GM23338 (cell line): ENCODE measurements at regions not wholly inside any gene's neighbourhood (a gene's known extent, or its start where the extent isn't known, plus 50 kb on each side); places are given as distances from the start of the nearest gene placed in this dataset.

ENCODE experiments used
- ATAC-seq: fragments of 200-7000 bp; cut with Tn5 transposase; 3 replicates; pipeline ENCODE4 v1.9.1; 2020
- DNase-seq: peaks from one replicate; pipeline ENCODE4 v3.0.0-alpha.2; 2015; ENCODE audit warnings: low spot score
- H2AFZ ChIP-seq: fragments of 200-600 bp; sonication (generic); 2 replicates; pipeline ENCODE4 v1.8.0; 2016; ENCODE audit warnings: antibody characterized with exemption, mild to moderate bottlenecking, moderate library complexity
- H3F3A ChIP-seq: fragments of 200-600 bp; sonication (generic); replicated peaks from 2 replicates; pipeline ENCODE4 v1.8.0; 2017; ENCODE audit warnings: antibody characterized with exemption, mixed run types, low read depth
- H3K27ac ChIP-seq: fragments of 200-600 bp; sonication (generic); 2 replicates; pipeline ENCODE4 v1.6.1; 2016; ENCODE audit warnings: low read depth
- H3K27me3 ChIP-seq: fragments of 200-600 bp; sonication (generic); 2 replicates; pipeline ENCODE4 v1.8.0; 2016; ENCODE audit warnings: mild to moderate bottlenecking, mixed run types, moderate library complexity; ENCODE audit not compliant: insufficient read depth
- H3K36me3 ChIP-seq: fragments of 200-600 bp; sonication (generic); 2 replicates; pipeline ENCODE4 v1.8.0; 2016; ENCODE audit warnings: mild to moderate bottlenecking; ENCODE audit not compliant: insufficient read depth
- H3K4me1 ChIP-seq: fragments of 200-600 bp; sonication (generic); 2 replicates; pipeline ENCODE4 v1.8.0; 2016; ENCODE audit warnings: mild to moderate bottlenecking, moderate library complexity; ENCODE audit not compliant: insufficient read depth
- H3K4me2 ChIP-seq: fragments of 200-600 bp; sonication (generic); 2 replicates; pipeline ENCODE4 v1.7.1; 2017; ENCODE audit warnings: mixed run types
- H3K4me3 ChIP-seq: fragments of 200-600 bp; sonication (generic); 2 replicates; pipeline ENCODE4 v1.6.1; 2016; ENCODE audit warnings: mixed run types
- H3K79me2 ChIP-seq: fragments of 200-600 bp; sonication (generic); replicated peaks from 2 replicates; pipeline ENCODE4 v1.8.0; 2017; ENCODE audit warnings: mild to moderate bottlenecking; ENCODE audit not compliant: insufficient read depth
- H3K9me2 ChIP-seq: fragments of 200-600 bp; sonication (generic); 2 replicates; pipeline ENCODE4 v1.8.0; 2017; ENCODE audit not compliant: insufficient read depth
- H4K20me1 ChIP-seq: fragments of 200-600 bp; sonication (generic); replicated peaks from 2 replicates; pipeline ENCODE4 v1.8.0; 2017; ENCODE audit warnings: mild to moderate bottlenecking; ENCODE audit not compliant: insufficient read depth
- H3K27ac Mint-ChIP-seq: 2 replicates; pipeline ENCODE4 v1.8.0; 2020; ENCODE audit warnings: inconsistent platforms, mild to moderate bottlenecking, moderate library complexity, mixed read lengths
- H3K27me3 Mint-ChIP-seq: 3 replicates; pipeline ENCODE4 v1.8.0; 2022; ENCODE audit warnings: low read depth, mild to moderate bottlenecking, moderate library complexity, mixed read lengths, inconsistent platforms; ENCODE audit not compliant: insufficient read depth, poor library complexity
- H3K36me3 Mint-ChIP-seq: 3 replicates; pipeline ENCODE4 v1.8.0; 2021; ENCODE audit warnings: low read depth, mild to moderate bottlenecking, inconsistent platforms, moderate library complexity, mixed read lengths
- H3K4me1 Mint-ChIP-seq: 3 replicates; pipeline ENCODE4 v1.8.0; 2020; ENCODE audit warnings: mild to moderate bottlenecking, inconsistent platforms, mixed read lengths
- H3K4me3 Mint-ChIP-seq: 3 replicates; pipeline ENCODE4 v1.8.0; 2021; ENCODE audit warnings: moderate library complexity, mild to moderate bottlenecking, inconsistent platforms, mixed read lengths
- H3K9me3 Mint-ChIP-seq: 3 replicates; pipeline ENCODE4 v1.8.0; 2020; ENCODE audit warnings: moderate library complexity, mild to moderate bottlenecking, inconsistent platforms, mixed read lengths
- POLR2AphosphoS5 ChIP-seq: IDR thresholded peaks from 2 replicates; pipeline ENCODE4 v1.6.1; 2016; ENCODE audit warnings: antibody characterized with exemption, low read depth
- STAT1 ChIP-seq: IDR thresholded peaks from one replicate; pipeline ENCODE4 v1.6.1; 2016; ENCODE audit warnings: antibody characterized with exemption; ENCODE audit not compliant: unreplicated experiment
- TF ChIP-seq, protein P1 (sequence below): fragments of 250-450 bp; sonication (Bioruptor Pico); IDR thresholded peaks from 2 replicates; pipeline ENCODE4 v1.5.0; 2020; ENCODE audit warnings: mild to moderate bottlenecking, moderate library complexity
- TF ChIP-seq, protein P2 (sequence below), 2 experiments: fragments of 200-600 bp in 1 of 2; sonication (generic) in 1 of 2; conservative IDR thresholded peaks; 2 replicates each; pipeline versions ENCODE4 v1.5.1 to v1.6.1; 2016 to 2017; ENCODE audit warnings: antibody characterized with exemption in 2 of 2, low read depth in 2 of 2, mild to moderate bottlenecking in 2 of 2, moderate library complexity in 1 of 2

DNA sequence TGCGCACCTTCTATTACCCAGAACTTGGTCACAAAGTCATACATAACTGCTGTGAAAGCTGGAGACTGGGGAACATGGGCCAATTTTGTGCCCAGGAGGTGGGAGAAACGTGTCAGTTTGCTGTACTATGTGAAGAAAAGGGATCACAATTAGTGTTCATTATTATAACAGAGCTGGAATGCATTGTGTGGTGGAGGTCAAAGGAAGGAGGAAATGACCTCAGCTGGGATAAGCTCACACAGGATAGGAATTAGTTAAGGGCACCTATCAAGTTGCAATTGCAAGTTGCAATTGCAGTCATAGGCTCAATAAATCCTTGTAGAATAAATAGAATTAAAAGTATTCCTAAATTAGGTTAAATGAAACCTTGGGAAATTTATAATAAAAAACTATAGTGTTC lies 103.9 kb upstream of the OBI1 start (continued):
- TF ChIP-seq, protein P1, sequence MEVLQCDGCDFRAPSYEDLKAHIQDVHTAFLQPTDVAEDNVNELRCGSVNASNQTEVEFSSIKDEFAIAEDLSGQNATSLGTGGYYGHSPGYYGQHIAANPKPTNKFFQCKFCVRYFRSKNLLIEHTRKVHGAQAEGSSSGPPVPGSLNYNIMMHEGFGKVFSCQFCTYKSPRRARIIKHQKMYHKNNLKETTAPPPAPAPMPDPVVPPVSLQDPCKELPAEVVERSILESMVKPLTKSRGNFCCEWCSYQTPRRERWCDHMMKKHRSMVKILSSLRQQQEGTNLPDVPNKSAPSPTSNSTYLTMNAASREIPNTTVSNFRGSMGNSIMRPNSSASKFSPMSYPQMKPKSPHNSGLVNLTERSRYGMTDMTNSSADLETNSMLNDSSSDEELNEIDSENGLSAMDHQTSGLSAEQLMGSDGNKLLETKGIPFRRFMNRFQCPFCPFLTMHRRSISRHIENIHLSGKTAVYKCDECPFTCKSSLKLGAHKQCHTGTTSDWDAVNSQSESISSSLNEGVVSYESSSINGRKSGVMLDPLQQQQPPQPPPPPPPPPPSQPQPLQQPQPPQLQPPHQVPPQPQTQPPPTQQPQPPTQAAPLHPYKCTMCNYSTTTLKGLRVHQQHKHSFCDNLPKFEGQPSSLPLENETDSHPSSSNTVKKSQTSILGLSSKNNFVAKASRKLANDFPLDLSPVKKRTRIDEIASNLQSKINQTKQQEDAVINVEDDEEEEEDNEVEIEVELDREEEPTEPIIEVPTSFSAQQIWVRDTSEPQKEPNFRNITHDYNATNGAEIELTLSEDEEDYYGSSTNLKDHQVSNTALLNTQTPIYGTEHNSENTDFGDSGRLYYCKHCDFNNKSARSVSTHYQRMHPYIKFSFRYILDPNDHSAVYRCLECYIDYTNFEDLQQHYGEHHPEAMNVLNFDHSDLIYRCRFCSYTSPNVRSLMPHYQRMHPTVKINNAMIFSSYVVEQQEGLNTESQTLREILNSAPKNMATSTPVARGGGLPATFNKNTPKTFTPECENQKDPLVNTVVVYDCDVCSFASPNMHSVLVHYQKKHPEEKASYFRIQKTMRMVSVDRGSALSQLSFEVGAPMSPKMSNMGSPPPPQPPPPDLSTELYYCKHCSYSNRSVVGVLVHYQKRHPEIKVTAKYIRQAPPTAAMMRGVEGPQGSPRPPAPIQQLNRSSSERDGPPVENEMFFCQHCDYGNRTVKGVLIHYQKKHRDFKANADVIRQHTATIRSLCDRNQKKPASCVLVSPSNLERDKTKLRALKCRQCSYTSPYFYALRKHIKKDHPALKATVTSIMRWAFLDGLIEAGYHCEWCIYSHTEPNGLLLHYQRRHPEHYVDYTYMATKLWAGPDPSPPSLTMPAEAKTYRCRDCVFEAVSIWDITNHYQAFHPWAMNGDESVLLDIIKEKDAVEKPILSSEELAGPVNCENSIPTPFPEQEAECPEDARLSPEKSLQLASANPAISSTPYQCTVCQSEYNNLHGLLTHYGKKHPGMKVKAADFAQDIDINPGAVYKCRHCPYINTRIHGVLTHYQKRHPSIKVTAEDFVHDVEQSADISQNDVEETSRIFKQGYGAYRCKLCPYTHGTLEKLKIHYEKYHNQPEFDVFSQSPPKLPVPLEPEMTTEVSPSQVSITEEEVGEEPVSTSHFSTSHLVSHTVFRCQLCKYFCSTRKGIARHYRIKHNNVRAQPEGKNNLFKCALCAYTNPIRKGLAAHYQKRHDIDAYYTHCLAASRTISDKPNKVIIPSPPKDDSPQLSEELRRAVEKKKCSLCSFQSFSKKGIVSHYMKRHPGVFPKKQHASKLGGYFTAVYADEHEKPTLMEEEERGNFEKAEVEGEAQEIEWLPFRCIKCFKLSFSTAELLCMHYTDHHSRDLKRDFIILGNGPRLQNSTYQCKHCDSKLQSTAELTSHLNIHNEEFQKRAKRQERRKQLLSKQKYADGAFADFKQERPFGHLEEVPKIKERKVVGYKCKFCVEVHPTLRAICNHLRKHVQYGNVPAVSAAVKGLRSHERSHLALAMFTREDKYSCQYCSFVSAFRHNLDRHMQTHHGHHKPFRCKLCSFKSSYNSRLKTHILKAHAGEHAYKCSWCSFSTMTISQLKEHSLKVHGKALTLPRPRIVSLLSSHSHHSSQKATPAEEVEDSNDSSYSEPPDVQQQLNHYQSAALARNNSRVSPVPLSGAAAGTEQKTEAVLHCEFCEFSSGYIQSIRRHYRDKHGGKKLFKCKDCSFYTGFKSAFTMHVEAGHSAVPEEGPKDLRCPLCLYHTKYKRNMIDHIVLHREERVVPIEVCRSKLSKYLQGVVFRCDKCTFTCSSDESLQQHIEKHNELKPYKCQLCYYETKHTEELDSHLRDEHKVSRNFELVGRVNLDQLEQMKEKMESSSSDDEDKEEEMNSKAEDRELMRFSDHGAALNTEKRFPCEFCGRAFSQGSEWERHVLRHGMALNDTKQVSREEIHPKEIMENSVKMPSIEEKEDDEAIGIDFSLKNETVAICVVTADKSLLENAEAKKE (CRISPR knock-in tag): no peak
- no peak for TF ChIP-seq POLR2AphosphoS5

DNA sequence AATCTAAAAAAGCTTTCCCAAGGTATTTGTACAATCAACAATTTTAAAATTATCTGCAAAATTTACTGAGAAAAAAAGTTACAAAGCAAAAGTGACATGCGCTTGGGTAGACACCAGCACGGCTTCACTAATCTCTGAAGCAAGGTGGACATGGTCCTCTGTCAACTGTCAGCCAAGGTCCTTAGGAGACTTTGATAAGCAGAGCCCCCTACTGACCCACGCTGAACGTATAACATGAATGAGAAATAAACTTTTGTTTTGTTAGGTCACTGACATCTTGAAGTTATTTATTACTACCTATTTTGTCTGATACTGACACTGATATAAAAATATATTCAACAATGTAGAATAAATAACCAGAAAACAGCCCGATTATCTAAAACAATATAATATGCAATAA lies 100.7 kb upstream of the OBI1 start:
- no peak overlapping the region for H3K4me2 ChIP-seq
- Mint-ChIP-seq H3K36me3 (no peaks in the 10 kb centered on the region), H3K4me1 (peaks cover 3% of the 10 kb centered on the region), H3K27me3 (no peaks in the 10 kb centered on the region), H3K4me3 (no peak overlapping the region), H3K27ac (no peak overlapping the region), H3K9me3 (no peaks in the 10 kb centered on the region)
- no peaks in the 10 kb centered on the region for H3K36me3 ChIP-seq
- H3K79me2 ChIP-seq: no peaks in the 10 kb centered on the region
- DNase-seq (peak; percentile 43), ATAC-seq (peak; percentile 47; the same call in 1 of the 3 replicates)
- no peaks in the 10 kb centered on the region for H3K4me1 ChIP-seq
- no peak overlapping the region for H3K4me3 ChIP-seq
- H3F3A ChIP-seq: no peaks in the 10 kb centered on the region
- no peaks in the 10 kb centered on the region for H4K20me1 ChIP-seq
- no peaks in the 10 kb centered on the region for H3K9me2 ChIP-seq
- TF ChIP-seq, protein P2, sequence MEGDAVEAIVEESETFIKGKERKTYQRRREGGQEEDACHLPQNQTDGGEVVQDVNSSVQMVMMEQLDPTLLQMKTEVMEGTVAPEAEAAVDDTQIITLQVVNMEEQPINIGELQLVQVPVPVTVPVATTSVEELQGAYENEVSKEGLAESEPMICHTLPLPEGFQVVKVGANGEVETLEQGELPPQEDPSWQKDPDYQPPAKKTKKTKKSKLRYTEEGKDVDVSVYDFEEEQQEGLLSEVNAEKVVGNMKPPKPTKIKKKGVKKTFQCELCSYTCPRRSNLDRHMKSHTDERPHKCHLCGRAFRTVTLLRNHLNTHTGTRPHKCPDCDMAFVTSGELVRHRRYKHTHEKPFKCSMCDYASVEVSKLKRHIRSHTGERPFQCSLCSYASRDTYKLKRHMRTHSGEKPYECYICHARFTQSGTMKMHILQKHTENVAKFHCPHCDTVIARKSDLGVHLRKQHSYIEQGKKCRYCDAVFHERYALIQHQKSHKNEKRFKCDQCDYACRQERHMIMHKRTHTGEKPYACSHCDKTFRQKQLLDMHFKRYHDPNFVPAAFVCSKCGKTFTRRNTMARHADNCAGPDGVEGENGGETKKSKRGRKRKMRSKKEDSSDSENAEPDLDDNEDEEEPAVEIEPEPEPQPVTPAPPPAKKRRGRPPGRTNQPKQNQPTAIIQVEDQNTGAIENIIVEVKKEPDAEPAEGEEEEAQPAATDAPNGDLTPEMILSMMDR (conservative IDR thresholded peaks at IDR 0.05; ENCODE audit: low read depth in 2 of 2): peak; percentile 42 to 67
- TF ChIP-seq STAT1: no peak
- no peaks in the 10 kb centered on the region for H3K27me3 ChIP-seq
- no peak overlapping the region for H3K27ac ChIP-seq
- H2AFZ ChIP-seq: no peak overlapping the region
